GM12878 (cell line): ENCODE measurements at regions not wholly inside any gene's neighbourhood (a gene's known extent, or its start where the extent isn't known, plus 50 kb on each side); places are given as distances from the start of the nearest gene placed in this dataset.

Source experiments
- ATAC-seq: fragments of 200-7000 bp; cut with Tn5 transposase; 3 replicates; pipeline ENCODE4 v1.9.1; 2020; ENCODE audit warnings: mild to moderate bottlenecking, moderate library complexity
- BruUV-seq: library from RNA; stranded (reverse); fragments of 400-500 nt; replicated peaks from 2 replicates; lab custom pipeline; 2021; lab: Mats Ljungman, UMichigan
- CTCF ChIA-PET: fragments of 300-600 bp; sonication (Branson Sonifier 250); formaldehyde crosslinking; extraction: SDS; loops from one replicate; lab custom pipeline; 2021; ENCODE audit warnings: inconsistent platforms; lab: Yijun Ruan, JAX
- POLR2A ChIA-PET: fragments of 350-600 bp; formaldehyde crosslinking; extraction: SDS; loops from one replicate; lab custom pipeline; 2021; ENCODE audit warnings: inconsistent platforms; lab: Charles Lee
- RAD21 ChIA-PET: fragments of 300-600 bp; sonication (Branson Sonifier 250); formaldehyde crosslinking; loops from one replicate; lab custom pipeline; 2023; ENCODE audit warnings: antibody characterized with exemption; ENCODE audit not compliant: unreplicated experiment; lab: Charles Lee
- SMC1A ChIA-PET: fragments of 300-600 bp; sonication (Branson Sonifier 250); formaldehyde crosslinking; loops from one replicate; lab custom pipeline; 2023; ENCODE audit not compliant: unreplicated experiment, uncharacterized antibody; lab: Charles Lee
- DNase-seq: peaks from one replicate; pipeline ENCODE4 v3.0.0-alpha.2; 2011; ENCODE audit warnings: low read depth, low spot score
- FAIRE-seq: peaks from 3 replicates; lab custom pipeline; 2011; peaks lifted over from hg19 to GRCh38; lab: Jason Lieb, UNC
- H2AFZ ChIP-seq: 2 replicates; pipeline ENCODE4 v1.6.0; 2011; ENCODE audit warnings: low read depth, low read length, control low read depth; ENCODE audit not compliant: control insufficient read depth
- H3K27ac ChIP-seq: 2 replicates; pipeline ENCODE4 v1.5.1; 2011; ENCODE audit warnings: control low read depth; ENCODE audit not compliant: control insufficient read depth, insufficient read depth
- H3K27me3 ChIP-seq, 2 experiments: replicated peaks in 1 of 2; 2 replicates each; pipeline versions ENCODE4 v1.6.0 to v1.6.1; 2011; ENCODE audit warnings: low read length in 1 of 2; ENCODE audit not compliant: control insufficient read depth in 2 of 2, insufficient read depth in 2 of 2
- H3K36me3 ChIP-seq, 2 experiments: 2 replicates each; pipeline ENCODE4 v1.5.1; 2011; ENCODE audit warnings: low read length in 1 of 2; ENCODE audit not compliant: control insufficient read depth in 2 of 2, insufficient read depth in 2 of 2
- H3K4me1 ChIP-seq: 2 replicates; pipeline ENCODE4 v1.6.1; 2011; ENCODE audit warnings: mild to moderate bottlenecking, low read length, moderate library complexity, mixed read lengths; ENCODE audit not compliant: control insufficient read depth, insufficient read depth
- H3K4me2 ChIP-seq: 2 replicates; pipeline ENCODE4 v1.6.0; 2011; ENCODE audit warnings: control low read depth; ENCODE audit not compliant: control insufficient read depth, insufficient read depth
- H3K4me3 ChIP-seq: fragments of 200-600 bp; sonication (generic); 2 replicates; pipeline ENCODE4 v1.5.1; 2016
- H3K79me2 ChIP-seq: 2 replicates; pipeline ENCODE4 v1.6.0; 2011; ENCODE audit warnings: low read length; ENCODE audit not compliant: control insufficient read depth, insufficient read depth
- H3K9ac ChIP-seq: 2 replicates; pipeline ENCODE4 v1.8.0; 2011; ENCODE audit warnings: low read length, control low read depth, mixed read lengths; ENCODE audit not compliant: control insufficient read depth, insufficient read depth
- H3K9me3 ChIP-seq: replicated peaks from 3 replicates; pipeline ENCODE4 v1.5.1; 2011; ENCODE audit warnings: mild to moderate bottlenecking, low read length; ENCODE audit not compliant: control insufficient read depth, insufficient read depth
- H4K20me1 ChIP-seq: 2 replicates; pipeline ENCODE4 v1.6.0; 2011; ENCODE audit not compliant: control insufficient read depth, insufficient read depth
- CREM ChIP-seq: IDR thresholded peaks from 2 replicates; pipeline ENCODE4 v1.6.1; 2014; ENCODE audit warnings: antibody characterized with exemption, low read depth
- EP300 ChIP-seq, 2 experiments: fragments of 150-350 bp in 1 of 2; IDR thresholded peaks; 2 replicates each; pipeline ENCODE4 v1.6.1; 2011 to 2012; ENCODE audit warnings: low read depth in 2 of 2, low read length in 2 of 2, borderline replicate concordance in 1 of 2, improper control_type of control experiment in 1 of 2, inconsistent platforms in 1 of 2; ENCODE audit not compliant: control insufficient read depth in 1 of 2
- FOS ChIP-seq: IDR thresholded peaks from 3 replicates; pipeline ENCODE4 v1.6.1; 2011; ENCODE audit warnings: borderline replicate concordance; ENCODE audit not compliant: insufficient read length; ENCODE audit errors: extremely low read depth
- HDAC6 ChIP-seq: fragments of 200-600 bp; sonication (generic); IDR thresholded peaks from one replicate; pipeline ENCODE4 v1.8.0; 2017; ENCODE audit warnings: antibody characterized with exemption; ENCODE audit not compliant: unreplicated experiment
- JUNB ChIP-seq: IDR thresholded peaks from 2 replicates; pipeline ENCODE4 v1.6.1; 2016; ENCODE audit warnings: antibody characterized with exemption, mild to moderate bottlenecking
- MTA2 ChIP-seq: fragments of 450-650 bp; IDR thresholded peaks from 2 replicates; pipeline ENCODE4 v1.6.1; 2016; ENCODE audit warnings: low read depth, mild to moderate bottlenecking, moderate library complexity
- NRF1 ChIP-seq: conservative IDR thresholded peaks from 2 replicates; pipeline ENCODE4 v1.6.1; 2011; ENCODE audit warnings: mild to moderate bottlenecking, low read depth, low read length, improper control_type of control experiment
- POU2F2 ChIP-seq: IDR thresholded peaks from 3 replicates; pipeline ENCODE4 v1.6.1; 2011; ENCODE audit warnings: low read depth, mild to moderate bottlenecking, low read length, borderline replicate concordance
- RAD51 ChIP-seq: fragments of 450-650 bp; IDR thresholded peaks from 2 replicates; pipeline ENCODE4 v1.6.1; 2016; ENCODE audit warnings: moderate library complexity, mild to moderate bottlenecking, inconsistent platforms
- RBBP5 ChIP-seq: fragments of 200-600 bp; sonication (generic); conservative IDR thresholded peaks from 2 replicates; pipeline ENCODE4 v1.6.1; 2016
- SREBF2 ChIP-seq: IDR thresholded peaks from 2 replicates; pipeline ENCODE4 v1.6.1; 2012; ENCODE audit warnings: mild to moderate bottlenecking, low read length
- ZNF274 ChIP-seq: IDR thresholded peaks from one replicate; pipeline ENCODE4 v1.8.0; 2011; ENCODE audit not compliant: insufficient read length, insufficient read depth
- WGBS: methylation state at CpG from one replicate; pipeline ENCODE4 v1.1.6; 2016; ENCODE audit warnings: low lambda C conversion rate; ENCODE audit not compliant: insufficient replicate concordance, insufficient coverage; ENCODE audit errors: missing lambda C conversion rate; 5-methylcytosine and 5-hydroxymethylcytosine counted together
- in situ Hi-C: fragments of 300-500 bp; cut with MboI; formaldehyde crosslinking; loops from 9 replicates; pipeline ENCODE4 v1.14.3; 2018; ENCODE audit warnings: mixed read lengths
- intact Hi-C: fragments of 100-400 bp; cut with micrococcal nuclease; formaldehyde crosslinking; loops from one replicate; pipeline ENCODE4 v1.14.2; 2022; ENCODE audit not compliant: unreplicated experiment
- TF ChIP-seq, protein P1 (sequence below): fragments of 450-650 bp; IDR thresholded peaks from 2 replicates; pipeline ENCODE4 v1.6.1; 2017; ENCODE audit warnings: mild to moderate bottlenecking
- TF ChIP-seq, protein P2 (sequence below): IDR thresholded peaks from 2 replicates; pipeline ENCODE4 v1.6.1; 2012; ENCODE audit warnings: low read depth, low read length, improper control_type of control experiment

DNA sequence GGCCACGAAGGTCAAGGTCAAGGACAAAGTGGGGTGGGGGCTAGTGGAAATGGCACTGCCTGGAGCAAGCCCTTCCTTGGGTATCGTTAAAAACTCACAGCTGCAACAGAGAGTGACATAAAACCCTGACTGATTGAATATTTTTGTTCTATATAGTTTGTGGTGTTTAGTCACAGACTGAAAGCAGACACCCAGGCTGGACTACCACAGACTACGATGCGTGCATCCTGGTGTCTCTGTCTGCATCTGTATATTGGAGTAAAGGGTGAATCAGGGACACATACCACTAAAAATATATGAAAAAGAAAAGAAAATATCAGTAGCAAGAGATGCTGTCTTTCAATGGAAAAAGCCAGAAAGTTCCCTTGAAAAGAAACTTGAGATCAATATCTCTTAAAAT lies 101.4 kb downstream of the KLF6 start:
- Histone ChIP-seq H3K9me3 (no peaks in the 10 kb centered on the region), H3K79me2 (no peaks in the 10 kb centered on the region), H4K20me1 (no peaks in the 10 kb centered on the region), H3K4me1 (no peaks in the 10 kb centered on the region), H3K27me3 (no peaks in the 10 kb centered on the region; a peak in 1 of 4 replicates), H3K4me3 (no peak overlapping the region), H3K27ac (no peak overlapping the region), H3K4me2 (no peak overlapping the region), H2AFZ (no peak overlapping the region), H3K9ac (no peak overlapping the region), H3K36me3 (no peaks in the 10 kb centered on the region)
- intact Hi-C loops (no loop called here), in situ Hi-C loops (no loop called here)
- ChIA-PET SMC1A (no interaction called here), POLR2A (no interaction called here), RAD21 (no interaction called here), CTCF (no interaction called here)
- 59% methylated on average over 4 of the region's 4 CpGs for WGBS
- no TSS peak for BruUV-seq
- DNase-seq (no peak), FAIRE-seq (no peak), ATAC-seq (no peak)
- TF ChIP-seq, protein P1, sequence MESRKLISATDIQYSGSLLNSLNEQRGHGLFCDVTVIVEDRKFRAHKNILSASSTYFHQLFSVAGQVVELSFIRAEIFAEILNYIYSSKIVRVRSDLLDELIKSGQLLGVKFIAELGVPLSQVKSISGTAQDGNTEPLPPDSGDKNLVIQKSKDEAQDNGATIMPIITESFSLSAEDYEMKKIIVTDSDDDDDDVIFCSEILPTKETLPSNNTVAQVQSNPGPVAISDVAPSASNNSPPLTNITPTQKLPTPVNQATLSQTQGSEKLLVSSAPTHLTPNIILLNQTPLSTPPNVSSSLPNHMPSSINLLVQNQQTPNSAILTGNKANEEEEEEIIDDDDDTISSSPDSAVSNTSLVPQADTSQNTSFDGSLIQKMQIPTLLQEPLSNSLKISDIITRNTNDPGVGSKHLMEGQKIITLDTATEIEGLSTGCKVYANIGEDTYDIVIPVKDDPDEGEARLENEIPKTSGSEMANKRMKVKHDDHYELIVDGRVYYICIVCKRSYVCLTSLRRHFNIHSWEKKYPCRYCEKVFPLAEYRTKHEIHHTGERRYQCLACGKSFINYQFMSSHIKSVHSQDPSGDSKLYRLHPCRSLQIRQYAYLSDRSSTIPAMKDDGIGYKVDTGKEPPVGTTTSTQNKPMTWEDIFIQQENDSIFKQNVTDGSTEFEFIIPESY = no peak

DNA sequence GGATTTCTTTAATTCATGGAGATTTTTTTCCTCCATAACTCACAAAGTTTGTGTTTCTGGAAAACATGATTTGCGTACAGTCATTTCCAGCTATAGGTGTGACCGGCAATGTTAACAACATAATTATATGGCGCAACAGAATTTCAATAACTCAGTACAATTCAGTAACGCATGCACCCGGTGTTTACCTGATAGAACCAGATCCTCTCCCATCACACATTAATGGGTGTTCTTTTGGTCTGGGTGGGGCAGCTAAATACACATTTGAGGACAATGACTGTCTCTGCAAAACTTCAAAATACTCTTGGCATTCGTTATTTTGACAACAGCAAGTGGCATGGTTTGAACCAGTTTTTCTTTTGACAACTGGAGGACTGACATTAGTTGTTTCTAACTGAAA lies 102.3 kb downstream of the KLF6 start:
- H3K27ac ChIP-seq = no peak overlapping the region
- H3K9me3 ChIP-seq = no peaks in the 10 kb centered on the region
- DNase-seq (no peak), FAIRE-seq (peak; percentile 27), ATAC-seq (no peak)
- SMC1A ChIA-PET = no interaction called here
- H4K20me1 ChIP-seq = no peaks in the 10 kb centered on the region
- H3K9ac ChIP-seq = no peak overlapping the region
- CTCF ChIA-PET = interaction anchor here (1.2 kb wide), 1 partner anchor 58 kb away, joined by 3 read pairs; no protein-coding TSS in a partner anchor
- no peak for TF ChIP-seq EP300 (IDR thresholded peaks at IDR 0.05; ENCODE audit: borderline replicate concordance in 1 of 2, control insufficient read depth in 1 of 2, low read depth in 2 of 2, low read length in 2 of 2)
- no peak for TF ChIP-seq JUNB
- no peak for TF ChIP-seq ZNF274
- TF ChIP-seq, protein P2, sequence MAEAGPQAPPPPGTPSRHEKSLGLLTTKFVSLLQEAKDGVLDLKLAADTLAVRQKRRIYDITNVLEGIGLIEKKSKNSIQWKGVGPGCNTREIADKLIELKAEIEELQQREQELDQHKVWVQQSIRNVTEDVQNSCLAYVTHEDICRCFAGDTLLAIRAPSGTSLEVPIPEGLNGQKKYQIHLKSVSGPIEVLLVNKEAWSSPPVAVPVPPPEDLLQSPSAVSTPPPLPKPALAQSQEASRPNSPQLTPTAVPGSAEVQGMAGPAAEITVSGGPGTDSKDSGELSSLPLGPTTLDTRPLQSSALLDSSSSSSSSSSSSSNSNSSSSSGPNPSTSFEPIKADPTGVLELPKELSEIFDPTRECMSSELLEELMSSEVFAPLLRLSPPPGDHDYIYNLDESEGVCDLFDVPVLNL = no peak
- no peak for TF ChIP-seq HDAC6
- no peak for TF ChIP-seq RBBP5
- TF ChIP-seq RAD51 = no peak
- TF ChIP-seq POU2F2 = no peak
- no peak for TF ChIP-seq SREBF2
- TF ChIP-seq MTA2 = no peak
- no peak for TF ChIP-seq CREM
- TF ChIP-seq NRF1 = no peak
- TF ChIP-seq FOS = no peak
- intact Hi-C loops = no loop called here
- no peaks in the 10 kb centered on the region for H3K36me3 ChIP-seq
- H3K79me2 ChIP-seq = no peaks in the 10 kb centered on the region
- no peaks in the 10 kb centered on the region for H3K4me1 ChIP-seq
- no peak overlapping the region for H2AFZ ChIP-seq
- POLR2A ChIA-PET = no interaction called here
- no peaks in the 10 kb centered on the region; a peak in 1 of 4 replicates for H3K27me3 ChIP-seq
- no peak overlapping the region for H3K4me3 ChIP-seq
- 83% methylated on average over 6 of the region's 6 CpGs for WGBS
- in situ Hi-C loops = no loop called here
- BruUV-seq = no TSS peak
- no peak overlapping the region for H3K4me2 ChIP-seq
- RAD21 ChIA-PET = no interaction called here
